ENCODE measurements at regions not wholly inside any gene's neighbourhood (a gene's known extent, or its start where the extent isn't known, plus 50 kb on each side); places are given as distances from the start of the nearest gene placed in this dataset.
"Not testable (repeated sequence)": the region's sequence is repeated elsewhere in the genome, so short reads cannot be mapped to it uniquely, and the experiment has no call there.

GRCh38 chr2:145380436-145381017, 860.6 kb upstream of the ZEB2 start:
- no peak for DNase-seq
- Histone ChIP-seq H3K27me3 (ENCODE audit: control insufficient read depth, insufficient read depth, low read length) (no peaks in the 10 kb centered on the region), H3K36me3 (replicated peaks; ENCODE audit: control insufficient read depth, insufficient read depth, low read length) (no peaks in the 10 kb centered on the region)

GRCh38 chr2:145379934-145380333, 860.0 kb upstream of the ZEB2 start:
- H3K27me3 ChIP-seq (ENCODE audit: control insufficient read depth, insufficient read depth, low read length): no peaks in the 10 kb centered on the region
- H3K4me3 ChIP-seq (ENCODE audit: insufficient read depth, low read depth, low read length): no peak overlapping the region
- H3K36me3 ChIP-seq (replicated peaks; ENCODE audit: control insufficient read depth, insufficient read depth, low read length): no peaks in the 10 kb centered on the region
- no peak for DNase-seq

More at GRCh38 chr2:145380436-145381017, 860.6 kb upstream of the ZEB2 start:
- no peak overlapping the region for H3K4me3 ChIP-seq (ENCODE audit: insufficient read depth, low read depth, low read length)

GRCh38 chr2:145374165-145374564, 854.2 kb upstream of the ZEB2 start:
- DNase-seq: no peak
- no peaks in the 10 kb centered on the region for H3K27me3 ChIP-seq (ENCODE audit: control insufficient read depth, insufficient read depth, low read length)
- H3K36me3 ChIP-seq (replicated peaks; ENCODE audit: control insufficient read depth, insufficient read depth, low read length): no peaks in the 10 kb centered on the region
- H3K4me3 ChIP-seq (ENCODE audit: insufficient read depth, low read depth, low read length): no peak overlapping the region

GRCh38 chr2:145367334-145367733, 847.4 kb upstream of the ZEB2 start:
- H3K4me3 ChIP-seq (ENCODE audit: insufficient read depth, low read depth, low read length); H3K36me3 ChIP-seq (replicated peaks; ENCODE audit: control insufficient read depth, insufficient read depth, low read length); H3K27me3 ChIP-seq (ENCODE audit: control insufficient read depth, insufficient read depth, low read length); DNase-seq: not testable (repeated sequence)

- no peaks in the 10 kb centered on the region for H3K27me3 ChIP-seq (ENCODE audit: control insufficient read depth, insufficient read depth, low read length)
- no peak overlapping the region for H3K4me3 ChIP-seq (ENCODE audit: insufficient read depth, low read depth, low read length)
- no peaks in the 10 kb centered on the region for H3K36me3 ChIP-seq (replicated peaks; ENCODE audit: control insufficient read depth, insufficient read depth, low read length)
- no peak for DNase-seq
Observed at GRCh38 chr2:145366341-145366740, 846.4 kb upstream of the ZEB2 start.

GRCh38 chr2:145360129-145360790, 840.3 kb upstream of the ZEB2 start:
- no peak for DNase-seq
- Histone ChIP-seq H3K4me3 (ENCODE audit: insufficient read depth, low read depth, low read length) (no peak overlapping the region), H3K27me3 (ENCODE audit: control insufficient read depth, insufficient read depth, low read length) (no peaks in the 10 kb centered on the region), H3K36me3 (replicated peaks; ENCODE audit: control insufficient read depth, insufficient read depth, low read length) (no peaks in the 10 kb centered on the region)

GRCh38 chr2:145359561-145359960, 839.6 kb upstream of the ZEB2 start:
- Histone ChIP-seq H3K27me3 (ENCODE audit: control insufficient read depth, insufficient read depth, low read length) (no peaks in the 10 kb centered on the region), H3K4me3 (ENCODE audit: insufficient read depth, low read depth, low read length) (no peak overlapping the region), H3K36me3 (replicated peaks; ENCODE audit: control insufficient read depth, insufficient read depth, low read length) (no peaks in the 10 kb centered on the region)
- no peak for DNase-seq

GRCh38 chr2:145356056-145356455, 836.1 kb upstream of the ZEB2 start:
- no peak for DNase-seq
- Histone ChIP-seq H3K36me3 (replicated peaks; ENCODE audit: control insufficient read depth, insufficient read depth, low read length) (no peaks in the 10 kb centered on the region), H3K27me3 (ENCODE audit: control insufficient read depth, insufficient read depth, low read length) (no peaks in the 10 kb centered on the region), H3K4me3 (ENCODE audit: insufficient read depth, low read depth, low read length) (no peak overlapping the region)

- no peaks in the 10 kb centered on the region for H3K36me3 ChIP-seq (replicated peaks; ENCODE audit: control insufficient read depth, insufficient read depth, low read length)
- H3K4me3 ChIP-seq (ENCODE audit: insufficient read depth, low read depth, low read length): no peak overlapping the region
- H3K27me3 ChIP-seq (ENCODE audit: control insufficient read depth, insufficient read depth, low read length): no peaks in the 10 kb centered on the region
- DNase-seq: no peak
Observed at GRCh38 chr2:145352484-145352883, 832.6 kb upstream of the ZEB2 start.

GRCh38 chr2:145351864-145352425, 832.0 kb upstream of the ZEB2 start:
- Histone ChIP-seq H3K27me3 (ENCODE audit: control insufficient read depth, insufficient read depth, low read length) (no peaks in the 10 kb centered on the region), H3K4me3 (ENCODE audit: insufficient read depth, low read depth, low read length) (no peak overlapping the region), H3K36me3 (replicated peaks; ENCODE audit: control insufficient read depth, insufficient read depth, low read length) (no peaks in the 10 kb centered on the region)
- DNase-seq: no peak

GRCh38 chr2:145350011-145350410, 830.1 kb upstream of the ZEB2 start:
- DNase-seq: no peak
- no peaks in the 10 kb centered on the region for H3K27me3 ChIP-seq (ENCODE audit: control insufficient read depth, insufficient read depth, low read length)
- no peak overlapping the region for H3K4me3 ChIP-seq (ENCODE audit: insufficient read depth, low read depth, low read length)
- H3K36me3 ChIP-seq (replicated peaks; ENCODE audit: control insufficient read depth, insufficient read depth, low read length): no peaks in the 10 kb centered on the region

GRCh38 chr2:145344076-145344724, 824.3 kb upstream of the ZEB2 start:
- Histone ChIP-seq H3K27me3 (ENCODE audit: control insufficient read depth, insufficient read depth, low read length) (no peaks in the 10 kb centered on the region), H3K4me3 (ENCODE audit: insufficient read depth, low read depth, low read length) (no peak overlapping the region), H3K36me3 (replicated peaks; ENCODE audit: control insufficient read depth, insufficient read depth, low read length) (no peaks in the 10 kb centered on the region)
- no peak for DNase-seq

GRCh38 chr2:145343287-145343686, 823.4 kb upstream of the ZEB2 start:
- no peak for DNase-seq
- H3K27me3 ChIP-seq (ENCODE audit: control insufficient read depth, insufficient read depth, low read length): no peaks in the 10 kb centered on the region
- H3K36me3 ChIP-seq (replicated peaks; ENCODE audit: control insufficient read depth, insufficient read depth, low read length): no peaks in the 10 kb centered on the region
- H3K4me3 ChIP-seq (ENCODE audit: insufficient read depth, low read depth, low read length): no peak overlapping the region

- H3K36me3 ChIP-seq (replicated peaks; ENCODE audit: control insufficient read depth, insufficient read depth, low read length): no peaks in the 10 kb centered on the region
- no peaks in the 10 kb centered on the region for H3K27me3 ChIP-seq (ENCODE audit: control insufficient read depth, insufficient read depth, low read length)
- no peak overlapping the region for H3K4me3 ChIP-seq (ENCODE audit: insufficient read depth, low read depth, low read length)
- DNase-seq: no peak
Observed at GRCh38 chr2:145341536-145341935, 821.6 kb upstream of the ZEB2 start.

GRCh38 chr2:145339646-145340045, 819.7 kb upstream of the ZEB2 start:
- DNase-seq: no peak

More at GRCh38 chr2:145339646-145340045, 819.7 kb upstream of the ZEB2 start:
- Histone ChIP-seq H3K4me3 (ENCODE audit: insufficient read depth, low read depth, low read length) (no peak overlapping the region), H3K27me3 (ENCODE audit: control insufficient read depth, insufficient read depth, low read length) (no peaks in the 10 kb centered on the region), H3K36me3 (replicated peaks; ENCODE audit: control insufficient read depth, insufficient read depth, low read length) (no peaks in the 10 kb centered on the region)

Measured in H7 (cell line).